Activated B cell treated with CpG ODN at 0.5 μM for 24 hours (primary cell): ENCODE measurements at regions not wholly inside any gene's neighbourhood (a gene's known extent, or its start where the extent isn't known, plus 50 kb on each side); places are given as distances from the start of the nearest gene placed in this dataset.

Experiments used
- ATAC-seq: fragments of 200-7000 bp; cut with Tn5 transposase; one replicate; pipeline ENCODE4 v1.10.0; 2021; ENCODE audit warnings: low read depth, mild to moderate bottlenecking, moderate library complexity
- CTCF ChIA-PET: fragments of 350-600 bp; sonication (Branson Sonifier 250); formaldehyde crosslinking; loops from one replicate; lab custom pipeline; 2021; ENCODE audit warnings: antibody characterized with exemption; lab: Charles Lee
- POLR2A ChIA-PET: fragments of 350-600 bp; sonication (Branson Sonifier 250); formaldehyde crosslinking; loops from one replicate; lab custom pipeline; 2021; ENCODE audit warnings: antibody characterized with exemption; lab: Charles Lee
- DNase-seq: peaks from one replicate; pipeline ENCODE4 v3.0.0; 2022
- H3K27ac Mint-ChIP-seq: one replicate; pipeline ENCODE4 v1.8.0; 2020; ENCODE audit warnings: mixed read lengths
- H3K27me3 Mint-ChIP-seq: one replicate; pipeline ENCODE4 v1.8.0; 2021; ENCODE audit warnings: mixed read lengths
- H3K36me3 Mint-ChIP-seq: one replicate; pipeline ENCODE4 v1.8.0; 2021; ENCODE audit warnings: low read depth, mixed read lengths
- H3K4me1 Mint-ChIP-seq: one replicate; pipeline ENCODE4 v1.8.0; 2021; ENCODE audit warnings: mixed read lengths
- H3K4me3 Mint-ChIP-seq: one replicate; pipeline ENCODE4 v1.8.0; 2020; ENCODE audit warnings: mild to moderate bottlenecking, mixed read lengths
- H3K9me3 Mint-ChIP-seq: one replicate; pipeline ENCODE4 v1.8.0; 2020; ENCODE audit warnings: mixed read lengths
- intact Hi-C: fragments of 100-400 bp; cut with micrococcal nuclease; formaldehyde crosslinking; loops from one replicate; pipeline ENCODE4 v1.15.1; 2024
- TF ChIP-seq, protein P1 (sequence below): fragments of 200-600 bp; IDR thresholded peaks from one replicate; pipeline ENCODE4 v1.8.0; 2022; ENCODE audit warnings: antibody characterized with exemption, mild to moderate bottlenecking

GRCh38 chr7:113717739-113718138, 201.1 kb downstream of the PPP1R3A start:
- no peak overlapping the region for H3K27ac Mint-ChIP-seq
- DNase-seq (no peak), ATAC-seq (no peak)
- no peaks in the 10 kb centered on the region for H3K27me3 Mint-ChIP-seq
- CTCF ChIA-PET = no interaction called here
- TF ChIP-seq, protein P1, sequence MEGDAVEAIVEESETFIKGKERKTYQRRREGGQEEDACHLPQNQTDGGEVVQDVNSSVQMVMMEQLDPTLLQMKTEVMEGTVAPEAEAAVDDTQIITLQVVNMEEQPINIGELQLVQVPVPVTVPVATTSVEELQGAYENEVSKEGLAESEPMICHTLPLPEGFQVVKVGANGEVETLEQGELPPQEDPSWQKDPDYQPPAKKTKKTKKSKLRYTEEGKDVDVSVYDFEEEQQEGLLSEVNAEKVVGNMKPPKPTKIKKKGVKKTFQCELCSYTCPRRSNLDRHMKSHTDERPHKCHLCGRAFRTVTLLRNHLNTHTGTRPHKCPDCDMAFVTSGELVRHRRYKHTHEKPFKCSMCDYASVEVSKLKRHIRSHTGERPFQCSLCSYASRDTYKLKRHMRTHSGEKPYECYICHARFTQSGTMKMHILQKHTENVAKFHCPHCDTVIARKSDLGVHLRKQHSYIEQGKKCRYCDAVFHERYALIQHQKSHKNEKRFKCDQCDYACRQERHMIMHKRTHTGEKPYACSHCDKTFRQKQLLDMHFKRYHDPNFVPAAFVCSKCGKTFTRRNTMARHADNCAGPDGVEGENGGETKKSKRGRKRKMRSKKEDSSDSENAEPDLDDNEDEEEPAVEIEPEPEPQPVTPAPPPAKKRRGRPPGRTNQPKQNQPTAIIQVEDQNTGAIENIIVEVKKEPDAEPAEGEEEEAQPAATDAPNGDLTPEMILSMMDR = no peak
- H3K4me3 Mint-ChIP-seq = no peak overlapping the region
- no peaks in the 10 kb centered on the region for H3K4me1 Mint-ChIP-seq
- intact Hi-C loops = no loop called here
- H3K9me3 Mint-ChIP-seq = no peaks in the 10 kb centered on the region
- POLR2A ChIA-PET = no interaction called here
- no peaks in the 10 kb centered on the region for H3K36me3 Mint-ChIP-seq

DNA sequence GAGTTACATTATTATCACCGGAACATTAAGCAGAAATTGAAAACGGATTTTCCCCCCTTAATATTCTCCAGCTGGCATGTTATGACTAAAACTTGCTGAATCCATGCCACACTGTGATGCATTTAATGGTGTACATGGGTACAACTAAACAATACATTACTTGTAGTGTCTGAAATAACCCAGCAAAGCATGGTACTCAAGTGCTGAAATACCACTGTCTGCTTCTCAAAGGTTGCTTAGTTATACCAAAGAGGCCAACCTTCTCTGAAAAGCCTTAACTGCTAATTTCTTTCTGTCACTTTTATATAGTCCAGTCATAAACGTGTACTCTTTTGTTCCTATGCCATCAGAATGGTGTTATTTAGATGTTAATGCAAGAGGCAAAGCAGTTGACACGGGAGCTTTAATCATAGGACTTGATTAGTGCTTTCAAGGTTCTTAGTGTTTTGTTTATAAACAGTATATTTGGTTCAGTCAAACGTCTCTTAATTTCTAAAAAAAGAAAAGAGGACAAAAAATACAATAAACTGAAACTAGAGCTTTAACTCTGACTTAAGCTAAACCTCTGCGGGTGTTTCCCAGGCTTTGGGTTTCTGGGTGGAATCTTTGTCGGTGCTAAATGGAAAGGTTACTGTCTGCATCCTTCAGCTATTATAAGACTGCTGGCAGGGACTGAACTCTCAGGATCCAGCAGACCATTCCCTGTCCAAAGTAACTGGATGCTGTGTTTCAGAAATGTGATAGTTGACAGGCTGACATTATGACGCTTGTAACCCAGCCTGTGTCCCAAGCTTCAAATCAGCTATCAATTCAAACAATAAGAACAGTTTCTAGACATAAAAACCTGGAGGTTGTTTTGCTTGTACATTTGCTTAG, 202.6 kb downstream of the PPP1R3A start:
- no peaks in the 10 kb centered on the region for H3K36me3 Mint-ChIP-seq
- intact Hi-C loops = no loop called here
- ATAC-seq (no peak), DNase-seq (no peak)
- H3K27ac Mint-ChIP-seq = no peak overlapping the region
- no peaks in the 10 kb centered on the region for H3K27me3 Mint-ChIP-seq
- TF ChIP-seq, protein P1 = no peak
- ChIA-PET CTCF (no interaction called here), POLR2A (no interaction called here)
- H3K4me3 Mint-ChIP-seq = no peak overlapping the region
- H3K9me3 Mint-ChIP-seq = no peaks in the 10 kb centered on the region
- no peaks in the 10 kb centered on the region for H3K4me1 Mint-ChIP-seq

DNA sequence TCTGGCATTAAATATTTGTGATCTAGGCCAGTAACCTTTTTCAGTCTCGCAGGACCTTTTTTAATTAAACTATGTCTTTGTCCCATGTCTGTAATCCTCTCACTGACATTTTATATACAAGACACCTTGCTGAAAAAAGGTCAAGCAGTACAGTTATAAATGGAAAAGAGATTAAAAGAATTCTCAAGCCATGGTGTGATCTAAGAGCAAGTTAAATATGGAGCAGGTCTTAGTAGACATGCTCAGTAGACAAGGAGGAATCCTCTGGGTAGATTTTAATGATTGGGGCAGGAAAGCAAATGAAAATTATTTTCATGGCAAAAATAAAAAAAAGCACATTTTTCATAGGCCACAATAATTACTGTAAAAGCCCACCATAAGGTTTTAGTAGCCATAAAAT, 203.5 kb downstream of the PPP1R3A start:
- TF ChIP-seq, protein P1 = no peak
- CTCF ChIA-PET = no interaction called here
- Mint-ChIP-seq H3K9me3 (no peaks in the 10 kb centered on the region), H3K4me3 (no peak overlapping the region), H3K4me1 (no peaks in the 10 kb centered on the region), H3K27ac (no peak overlapping the region), H3K36me3 (no peaks in the 10 kb centered on the region), H3K27me3 (no peaks in the 10 kb centered on the region)
- ATAC-seq = no peak
- intact Hi-C loops = no loop called here
- DNase-seq = no peak
- POLR2A ChIA-PET = no interaction called here

DNA sequence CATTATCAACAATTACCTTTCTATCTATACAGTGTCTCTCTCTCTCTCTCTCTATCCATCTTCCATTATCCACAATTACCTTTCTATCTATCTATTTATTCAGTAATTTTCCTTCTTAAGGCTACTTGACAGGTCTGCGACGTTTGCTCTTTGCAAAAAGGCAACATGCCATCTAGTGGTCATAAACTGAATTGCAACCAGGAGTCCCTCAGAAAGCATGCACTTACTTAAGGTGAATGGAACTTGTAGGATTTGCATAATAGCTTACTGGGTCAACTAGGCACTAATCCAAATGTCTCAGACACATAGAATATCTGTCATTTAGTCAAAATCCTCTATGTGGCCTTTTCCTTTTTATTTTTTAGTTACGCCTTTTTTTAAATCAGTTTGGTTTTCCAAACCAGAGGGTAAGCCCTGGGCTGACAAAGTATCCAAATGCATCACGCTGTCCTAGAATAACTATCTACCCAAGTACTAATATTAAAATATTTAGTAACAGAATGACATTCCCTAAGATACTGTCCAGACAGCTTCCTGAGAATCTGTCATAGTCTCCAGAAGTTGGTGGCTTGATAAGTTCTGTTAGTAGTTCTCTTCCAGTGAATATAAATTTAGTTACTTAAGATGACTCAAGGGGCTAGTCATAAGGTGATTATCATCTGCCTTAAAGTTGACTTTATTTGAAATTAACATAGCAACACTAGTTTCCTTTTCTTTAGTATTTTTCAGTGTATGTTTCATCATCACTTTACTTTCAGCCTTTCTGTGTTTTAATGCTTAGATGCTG, 208.3 kb downstream of the PPP1R3A start:
- ChIA-PET POLR2A (no interaction called here), CTCF (interaction anchor here (1.3 to 2.1 kb wide), 4 partner anchors 15 to 1161 kb away, joined by 4 to 7 read pairs (median 4); no protein-coding TSS in a partner anchor)
- Mint-ChIP-seq H3K4me1 (no peaks in the 10 kb centered on the region), H3K27ac (no peak overlapping the region), H3K9me3 (no peaks in the 10 kb centered on the region), H3K4me3 (no peak overlapping the region), H3K27me3 (no peaks in the 10 kb centered on the region), H3K36me3 (no peaks in the 10 kb centered on the region)
- DNase-seq (no peak), ATAC-seq (peak; percentile 85)
- intact Hi-C loops = loop anchor here (1.0 kb wide), 1 partner anchor 1969 kb away; no protein-coding TSS in a partner anchor
- TF ChIP-seq, protein P1 = peak; percentile 76

- intact Hi-C loops = loop anchor here (5.0 kb wide), 1 partner anchor 808 kb away; no protein-coding TSS in a partner anchor
- POLR2A ChIA-PET = no interaction called here
- no peaks in the 10 kb centered on the region for H3K27me3 Mint-ChIP-seq
- no peaks in the 10 kb centered on the region for H3K36me3 Mint-ChIP-seq
- H3K9me3 Mint-ChIP-seq = no peaks in the 10 kb centered on the region
- H3K4me3 Mint-ChIP-seq = no peak overlapping the region
- CTCF ChIA-PET = no interaction called here
- TF ChIP-seq, protein P1 = no peak
- ATAC-seq = no peak
- DNase-seq = no peak
- no peaks in the 10 kb centered on the region for H3K4me1 Mint-ChIP-seq
- H3K27ac Mint-ChIP-seq = no peak overlapping the region
Measured at GRCh38 chr7:113705439-113705838, 213.4 kb downstream of the PPP1R3A start.
